ENCODE measurements at regions not wholly inside any gene's neighbourhood (a gene's known extent, or its start where the extent isn't known, plus 50 kb on each side); places are given as distances from the start of the nearest gene placed in this dataset.

- Mint-ChIP-seq H3K4me1 (no peaks in the 10 kb centered on the region), H3K27ac (no peak overlapping the region), H3K4me3 (no peak overlapping the region), H3K27me3 (no peaks in the 10 kb centered on the region), H3K9me3 (ENCODE audit: insufficient read depth) (peaks cover 5% of the 10 kb centered on the region)
- Histone ChIP-seq H3K9ac (ENCODE audit: low read length) (no peak overlapping the region), H4K20me1 (ENCODE audit: control insufficient read depth, insufficient read depth, low read length, poor library complexity, severe bottlenecking) (no peaks in the 10 kb centered on the region), H3K27me3 (replicated peaks in 1 of 4; ENCODE audit: control extremely low read depth in 1 of 4, control insufficient read depth in 3 of 4, insufficient read depth in 4 of 4, low read length in 3 of 4) (no peaks in the 10 kb centered on the region), H3K9me3 (ENCODE audit: control extremely low read depth in 1 of 3, control insufficient read depth in 2 of 3, insufficient read depth in 1 of 3, low read length in 2 of 3) (peaks cover 0 to 8% (median 0%) of the 10 kb centered on the region in 3 donors), H3K4me3 (ENCODE audit: control extremely low read depth in 1 of 5, extremely low read depth in 1 of 5, insufficient read depth in 1 of 5, low read depth in 2 of 5, low read length in 4 of 5) (no peak overlapping the region), H2AFZ (ENCODE audit: insufficient read depth, low read depth, low read length, poor library complexity, severe bottlenecking) (no peak overlapping the region), H3K4me2 (replicated peaks; ENCODE audit: low read depth, low read length, poor library complexity, severe bottlenecking) (no peak overlapping the region), H3K79me2 (ENCODE audit: control insufficient read depth, insufficient read depth, low read length) (no peaks in the 10 kb centered on the region), H3K36me3 (replicated peaks in 1 of 2; ENCODE audit: control extremely low read depth in 1 of 2, control insufficient read depth in 1 of 2, extremely low read depth in 1 of 2, insufficient read depth in 2 of 2, low read length in 1 of 2) (no peaks in the 10 kb centered on the region), H3K27ac (ENCODE audit: low read length in 2 of 2) (no peak overlapping the region), H3K4me1 (ENCODE audit: control insufficient read depth in 2 of 2, insufficient read depth in 2 of 2, low read length in 2 of 2) (no peaks in the 10 kb centered on the region)
- POLR2A ChIA-PET = no interaction called here
- no peak for ATAC-seq (ENCODE audit: low read depth)
- CTCF ChIA-PET = no interaction called here
- intact Hi-C loops (cut with micrococcal nuclease) = no loop called here
- WGBS (ENCODE audit: insufficient coverage) = 81% methylated on average over 4 of the region's 4 CpGs
- DNase-seq = no peak
- TF ChIP-seq EZH2 (IDR thresholded peaks at IDR 0.05; ENCODE audit: borderline replicate concordance, insufficient read depth, low read depth, low read length, poor library complexity, severe bottlenecking) (no peak), CTCF (IDR thresholded peaks at IDR 0.05) (no peak)
Measured at GRCh38 chr4:166415749-166416148, 542.7 kb downstream of the TLL1 start.

- peaks cover 6% of the 10 kb centered on the region for H3K9me3 Mint-ChIP-seq (ENCODE audit: insufficient read depth)
- intact Hi-C loops (cut with micrococcal nuclease) = no loop called here
Measured at GRCh38 chr4:166421556-166422156, 548.6 kb downstream of the TLL1 start.

More at GRCh38 chr4:166421556-166422156, 548.6 kb downstream of the TLL1 start:
- DNase-seq (no peak), ATAC-seq (ENCODE audit: low read depth) (no peak)
- Mint-ChIP-seq H3K4me1 (no peaks in the 10 kb centered on the region), H3K4me3 (no peak overlapping the region), H3K27me3 (no peaks in the 10 kb centered on the region), H3K27ac (no peak overlapping the region)
- Histone ChIP-seq H2AFZ (ENCODE audit: insufficient read depth, low read depth, low read length, poor library complexity, severe bottlenecking) (no peak overlapping the region), H3K4me3 (ENCODE audit: control extremely low read depth in 1 of 5, extremely low read depth in 1 of 5, insufficient read depth in 1 of 5, low read depth in 2 of 5, low read length in 4 of 5) (no peak overlapping the region), H4K20me1 (ENCODE audit: control insufficient read depth, insufficient read depth, low read length, poor library complexity, severe bottlenecking) (no peaks in the 10 kb centered on the region), H3K36me3 (replicated peaks in 1 of 2; ENCODE audit: control extremely low read depth in 1 of 2, control insufficient read depth in 1 of 2, extremely low read depth in 1 of 2, insufficient read depth in 2 of 2, low read length in 1 of 2) (no peaks in the 10 kb centered on the region), H3K9me3 (ENCODE audit: control extremely low read depth in 1 of 3, control insufficient read depth in 2 of 3, insufficient read depth in 1 of 3, low read length in 2 of 3) (peaks cover 0 to 13% (median 5%) of the 10 kb centered on the region in 3 donors), H3K27ac (ENCODE audit: low read length in 2 of 2) (no peak overlapping the region), H3K4me1 (ENCODE audit: control insufficient read depth in 2 of 2, insufficient read depth in 2 of 2, low read length in 2 of 2) (no peaks in the 10 kb centered on the region), H3K79me2 (ENCODE audit: control insufficient read depth, insufficient read depth, low read length) (no peaks in the 10 kb centered on the region), H3K4me2 (replicated peaks; ENCODE audit: low read depth, low read length, poor library complexity, severe bottlenecking) (no peak overlapping the region), H3K9ac (ENCODE audit: low read length) (no peak overlapping the region), H3K27me3 (replicated peaks in 1 of 4; ENCODE audit: control extremely low read depth in 1 of 4, control insufficient read depth in 3 of 4, insufficient read depth in 4 of 4, low read length in 3 of 4) (no peaks in the 10 kb centered on the region)
- CTCF ChIA-PET = no interaction called here
- POLR2A ChIA-PET = no interaction called here
- TF ChIP-seq CTCF (IDR thresholded peaks at IDR 0.05) = no peak
- TF ChIP-seq EZH2 (IDR thresholded peaks at IDR 0.05; ENCODE audit: borderline replicate concordance, insufficient read depth, low read depth, low read length, poor library complexity, severe bottlenecking) = no peak
- WGBS (ENCODE audit: insufficient coverage) = 82% methylated on average over 1 of the region's 2 CpGs
